WTC11 (cell line): ENCODE measurements at regions not wholly inside any gene's neighbourhood (a gene's known extent, or its start where the extent isn't known, plus 50 kb on each side); places are given as distances from the start of the nearest gene placed in this dataset.

Experiments used
- ATAC-seq: fragments of 200-7000 bp; cut with Tn5 transposase; 2 replicates; pipeline ENCODE4 v1.10.0; 2021; ENCODE audit warnings: mild to moderate bottlenecking, moderate library complexity
- CTCF ChIA-PET: fragments of 300-600 bp; sonication (Branson Sonifier 250); formaldehyde crosslinking; loops from one replicate; lab custom pipeline; 2021; ENCODE audit warnings: antibody characterized with exemption; lab: Charles Lee
- POLR2A ChIA-PET: fragments of 350-600 bp; sonication (Branson Sonifier 250); formaldehyde crosslinking; loops from one replicate; lab custom pipeline; 2021; ENCODE audit warnings: antibody characterized with exemption; lab: Charles Lee
- DNase-seq: peaks from one replicate; pipeline ENCODE4 v3.0.0; 2021; ENCODE audit warnings: low spot score
- H3K27ac Mint-ChIP-seq: 2 replicates; pipeline ENCODE4 v1.8.0; 2021; ENCODE audit warnings: mixed read lengths
- H3K27me3 Mint-ChIP-seq: 2 replicates; pipeline ENCODE4 v1.8.0; 2021; ENCODE audit warnings: low read depth, mild to moderate bottlenecking, moderate library complexity, mixed read lengths
- H3K36me3 Mint-ChIP-seq: 2 replicates; pipeline ENCODE4 v1.8.0; 2021; ENCODE audit warnings: mixed read lengths
- H3K4me1 Mint-ChIP-seq: 2 replicates; pipeline ENCODE4 v1.8.0; 2022; ENCODE audit warnings: mixed read lengths
- H3K4me3 Mint-ChIP-seq: 2 replicates; pipeline ENCODE4 v1.8.0; 2021; ENCODE audit warnings: mild to moderate bottlenecking, moderate library complexity, mixed read lengths
- H3K9me3 Mint-ChIP-seq: 2 replicates; pipeline ENCODE4 v1.8.0; 2021; ENCODE audit warnings: mixed read lengths
- AFF4 ChIP-seq: sonication (generic); formaldehyde crosslinking; IDR thresholded peaks from 2 replicates; pipeline ENCODE4 v1.8.1; 2023; ENCODE audit warnings: mild to moderate bottlenecking, missing genetic modification reagents, borderline replicate concordance
- ARID4B ChIP-seq: sonication (generic); formaldehyde crosslinking; IDR thresholded peaks from 2 replicates; pipeline ENCODE4 v1.8.0; 2023; ENCODE audit warnings: missing genetic modification reagents, mild to moderate bottlenecking, borderline replicate concordance
- CREB1 ChIP-seq: sonication (generic); formaldehyde crosslinking; IDR thresholded peaks from 2 replicates; pipeline ENCODE4 v1.8.0; 2023; ENCODE audit warnings: mild to moderate bottlenecking, missing genetic modification reagents
- E2F4 ChIP-seq: sonication (generic); formaldehyde crosslinking; IDR thresholded peaks from 2 replicates; pipeline ENCODE4 v1.8.1; 2022; ENCODE audit warnings: low read depth, mild to moderate bottlenecking, moderate library complexity, missing genetic modification reagents, borderline replicate concordance
- FOXP4 ChIP-seq: sonication (generic); formaldehyde crosslinking; IDR thresholded peaks from 2 replicates; pipeline ENCODE4 v1.8.0; 2022; ENCODE audit warnings: mild to moderate bottlenecking, missing genetic modification reagents
- PRDM15 ChIP-seq: sonication (generic); formaldehyde crosslinking; IDR thresholded peaks from 2 replicates; pipeline ENCODE4 v1.8.0; 2022; ENCODE audit warnings: missing genetic modification reagents
- PRRX2 ChIP-seq: fragments of 250-450 bp; sonication (Bioruptor Pico); IDR thresholded peaks from 2 replicates; pipeline ENCODE4 v1.8.0; 2021; ENCODE audit warnings: mild to moderate bottlenecking
- SMAD4 ChIP-seq: sonication (generic); formaldehyde crosslinking; IDR thresholded peaks from 2 replicates; pipeline ENCODE4 v1.8.0; 2022; ENCODE audit warnings: mild to moderate bottlenecking, missing genetic modification reagents
- ZNF425 ChIP-seq: fragments of 250-450 bp; sonication (Bioruptor Pico); conservative IDR thresholded peaks from 2 replicates; pipeline ENCODE4 v1.9.0; 2021; ENCODE audit warnings: mild to moderate bottlenecking

GRCh38 chrX:10926891-10927290 is 184.2 kb upstream of the HCCS start:
- Mint-ChIP-seq H3K36me3 (no peaks in the 10 kb centered on the region), H3K4me3 (no peak overlapping the region), H3K9me3 (peaks cover 13% of the 10 kb centered on the region)
- no peak for ATAC-seq
- DNase-seq: no peak
- no peak for TF ChIP-seq ZNF425
- TF ChIP-seq FOXP4: no peak
- no peak for TF ChIP-seq CREB1 (CRISPR knock-in tag)
- no peak for TF ChIP-seq AFF4 (CRISPR knock-in tag)
- no peak for TF ChIP-seq E2F4 (CRISPR knock-in tag)
- TF ChIP-seq, all 79 proteins: peak for 0
- Mint-ChIP-seq H3K27me3 (no peaks in the 10 kb centered on the region; the same call in 1 of the 2 replicates), H3K27ac (no peak overlapping the region), H3K4me1 (no peaks in the 10 kb centered on the region)
- ChIA-PET POLR2A (no interaction called here), CTCF (no interaction called here)

- H3K27ac Mint-ChIP-seq: no peak overlapping the region
- ChIA-PET POLR2A (no interaction called here), CTCF (no interaction called here)
- ATAC-seq (no peak), DNase-seq (no peak)
- no peaks in the 10 kb centered on the region; the same call in 1 of the 2 replicates for H3K27me3 Mint-ChIP-seq
- TF ChIP-seq PRDM15 (CRISPR knock-in tag) (no peak), ARID4B (CRISPR knock-in tag) (no peak), PRRX2 (CRISPR knock-in tag) (no peak), FOXP4 (no peak), SMAD4 (CRISPR knock-in tag) (no peak), E2F4 (CRISPR knock-in tag) (no peak)
- no peaks in the 10 kb centered on the region for H3K4me1 Mint-ChIP-seq
- no peak overlapping the region for H3K4me3 Mint-ChIP-seq
- no peaks in the 10 kb centered on the region for H3K36me3 Mint-ChIP-seq
- peaks cover 13% of the 10 kb centered on the region for H3K9me3 Mint-ChIP-seq
Measured at GRCh38 chrX:10929747-10930146, 181.4 kb upstream of the HCCS start.
